Fibroblast of gingiva (primary cell): ENCODE measurements at regions not wholly inside any gene's neighbourhood (a gene's known extent, or its start where the extent isn't known, plus 50 kb on each side); places are given as distances from the start of the nearest gene placed in this dataset.
"Not testable (repeated sequence)": the region's sequence is repeated elsewhere in the genome, so short reads cannot be mapped to it uniquely, and the experiment has no call there.

Experiments
- DNase-seq: peaks from one replicate; pipeline ENCODE4 v3.0.0-alpha.2; 2011; ENCODE audit warnings: low read depth

GRCh38 chr3:34646911-34647460, 848.6 kb downstream of the PDCD6IP start:
- no peak for DNase-seq

GRCh38 chr3:34650131-34650530, 851.7 kb downstream of the PDCD6IP start:
- DNase-seq, result no peak

- no peak for DNase-seq
Measured at GRCh38 chr3:34668915-34669314, 870.5 kb downstream of the PDCD6IP start.

- DNase-seq, result no peak
Measured at GRCh38 chr3:34669490-34669889, 871.1 kb downstream of the PDCD6IP start.

- DNase-seq, result peak; percentile 6
Measured at GRCh38 chr3:34675383-34676120, 877.1 kb downstream of the PDCD6IP start.

- no peak for DNase-seq
Measured at GRCh38 chr3:34676436-34676835, 878.0 kb downstream of the PDCD6IP start.

- no peak for DNase-seq
Measured at GRCh38 chr3:34678575-34678974, 880.1 kb downstream of the PDCD6IP start.

GRCh38 chr3:34679055-34679454, 880.6 kb downstream of the PDCD6IP start:
- not testable (repeated sequence) for DNase-seq

GRCh38 chr3:34683851-34684250, 885.4 kb downstream of the PDCD6IP start:
- DNase-seq, result peak; percentile 14

- DNase-seq, result no peak
Measured at GRCh38 chr3:34686541-34686940, 888.1 kb downstream of the PDCD6IP start.

GRCh38 chr3:34687671-34688070, 889.2 kb downstream of the PDCD6IP start:
- no peak for DNase-seq

- DNase-seq, result no peak
Measured at GRCh38 chr3:34696831-34697230, 898.4 kb downstream of the PDCD6IP start.

- no peak for DNase-seq
Measured at GRCh38 chr3:34703053-34703452, 904.6 kb downstream of the PDCD6IP start.

GRCh38 chr3:34724916-34725499, 914.3 kb upstream of the ARPP21 start:
- no peak for DNase-seq

- DNase-seq, result no peak
Measured at GRCh38 chr3:34725774-34726173, 913.6 kb upstream of the ARPP21 start.

GRCh38 chr3:34727700-34728099, 911.6 kb upstream of the ARPP21 start:
- no peak for DNase-seq

- no peak for DNase-seq
Measured at GRCh38 chr3:34742151-34742550, 897.2 kb upstream of the ARPP21 start.

- no peak for DNase-seq
Measured at GRCh38 chr3:34758630-34759261, 880.6 kb upstream of the ARPP21 start.

- no peak for DNase-seq
Measured at GRCh38 chr3:34777386-34777785, 861.9 kb upstream of the ARPP21 start.

- DNase-seq, result no peak
Measured at GRCh38 chr3:34779092-34779491, 860.2 kb upstream of the ARPP21 start.

- no peak for DNase-seq
Measured at GRCh38 chr3:34780294-34780693, 859.0 kb upstream of the ARPP21 start.

- DNase-seq, result no peak
Measured at GRCh38 chr3:34780973-34781372, 858.4 kb upstream of the ARPP21 start.

- no peak for DNase-seq
Measured at GRCh38 chr3:34782871-34783270, 856.5 kb upstream of the ARPP21 start.
